ENCODE measurements at regions not wholly inside any gene's neighbourhood (a gene's known extent, or its start where the extent isn't known, plus 50 kb on each side); places are given as distances from the start of the nearest gene placed in this dataset.

- no peak for TF ChIP-seq PAX5 (IDR thresholded peaks at IDR 0.05; ENCODE audit: insufficient read depth, low read length, severe bottlenecking)
- no peak for TF ChIP-seq POLR2AphosphoS5 (IDR thresholded peaks at IDR 0.05; ENCODE audit: low read depth, low read length)
- TF ChIP-seq POLR2A (IDR thresholded peaks at IDR 0.05; ENCODE audit: low read depth, low read length), result no peak
- no peak for TF ChIP-seq TAF1 (IDR thresholded peaks at IDR 0.05; ENCODE audit: low read depth, low read length)
- no peak for TF ChIP-seq SPI1 (IDR thresholded peaks at IDR 0.05; ENCODE audit: low read depth, low read length)
- no peak for TF ChIP-seq POU2F2 (IDR thresholded peaks at IDR 0.05; ENCODE audit: low read depth, low read length)
- no peak for DNase-seq (ENCODE audit: insufficient read length, low spot score)
- no peak for FAIRE-seq
Measured at GRCh38 chr17:73791631-73792030, 147.4 kb upstream of the SDK2 start.

GRCh38 chr17:73792994-73793393, 148.7 kb upstream of the SDK2 start:
- TF ChIP-seq POLR2A (IDR thresholded peaks at IDR 0.05; ENCODE audit: low read depth, low read length) (no peak), POLR2AphosphoS5 (IDR thresholded peaks at IDR 0.05; ENCODE audit: low read depth, low read length) (no peak), SPI1 (IDR thresholded peaks at IDR 0.05; ENCODE audit: low read depth, low read length) (no peak), PAX5 (IDR thresholded peaks at IDR 0.05; ENCODE audit: insufficient read depth, low read length, severe bottlenecking) (no peak), TAF1 (IDR thresholded peaks at IDR 0.05; ENCODE audit: low read depth, low read length) (no peak), POU2F2 (IDR thresholded peaks at IDR 0.05; ENCODE audit: low read depth, low read length) (no peak)
- FAIRE-seq, result no peak
- DNase-seq (ENCODE audit: insufficient read length, low spot score), result no peak

- DNase-seq (ENCODE audit: insufficient read length, low spot score), result no peak
- FAIRE-seq, result no peak
- TF ChIP-seq POU2F2 (IDR thresholded peaks at IDR 0.05; ENCODE audit: low read depth, low read length) (no peak), PAX5 (IDR thresholded peaks at IDR 0.05; ENCODE audit: insufficient read depth, low read length, severe bottlenecking) (no peak), POLR2AphosphoS5 (IDR thresholded peaks at IDR 0.05; ENCODE audit: low read depth, low read length) (no peak), TAF1 (IDR thresholded peaks at IDR 0.05; ENCODE audit: low read depth, low read length) (no peak), POLR2A (IDR thresholded peaks at IDR 0.05; ENCODE audit: low read depth, low read length) (no peak), SPI1 (IDR thresholded peaks at IDR 0.05; ENCODE audit: low read depth, low read length) (no peak)
Measured at GRCh38 chr17:73794336-73794735, 150.1 kb upstream of the SDK2 start.

- no peak for FAIRE-seq
- TF ChIP-seq POU2F2 (IDR thresholded peaks at IDR 0.05; ENCODE audit: low read depth, low read length), result no peak
- TF ChIP-seq TAF1 (IDR thresholded peaks at IDR 0.05; ENCODE audit: low read depth, low read length), result no peak
- no peak for TF ChIP-seq SPI1 (IDR thresholded peaks at IDR 0.05; ENCODE audit: low read depth, low read length)
- no peak for TF ChIP-seq PAX5 (IDR thresholded peaks at IDR 0.05; ENCODE audit: insufficient read depth, low read length, severe bottlenecking)
- no peak for TF ChIP-seq POLR2A (IDR thresholded peaks at IDR 0.05; ENCODE audit: low read depth, low read length)
- no peak for TF ChIP-seq POLR2AphosphoS5 (IDR thresholded peaks at IDR 0.05; ENCODE audit: low read depth, low read length)
- no peak for DNase-seq (ENCODE audit: insufficient read length, low spot score)
Measured at GRCh38 chr17:73795730-73796129, 151.5 kb upstream of the SDK2 start.

- DNase-seq (ENCODE audit: insufficient read length, low spot score) (no peak), FAIRE-seq (no peak)
- TF ChIP-seq POU2F2 (IDR thresholded peaks at IDR 0.05; ENCODE audit: low read depth, low read length), result no peak
- no peak for TF ChIP-seq POLR2AphosphoS5 (IDR thresholded peaks at IDR 0.05; ENCODE audit: low read depth, low read length)
- TF ChIP-seq PAX5 (IDR thresholded peaks at IDR 0.05; ENCODE audit: insufficient read depth, low read length, severe bottlenecking), result no peak
- TF ChIP-seq TAF1 (IDR thresholded peaks at IDR 0.05; ENCODE audit: low read depth, low read length), result no peak
- TF ChIP-seq POLR2A (IDR thresholded peaks at IDR 0.05; ENCODE audit: low read depth, low read length), result no peak
- no peak for TF ChIP-seq SPI1 (IDR thresholded peaks at IDR 0.05; ENCODE audit: low read depth, low read length)
Measured at GRCh38 chr17:73797594-73798110, 153.4 kb upstream of the SDK2 start.

GRCh38 chr17:73798111-73798748, 154.0 kb upstream of the SDK2 start:
- TF ChIP-seq POU2F2 (IDR thresholded peaks at IDR 0.05; ENCODE audit: low read depth, low read length) (no peak), POLR2AphosphoS5 (IDR thresholded peaks at IDR 0.05; ENCODE audit: low read depth, low read length) (no peak), PAX5 (IDR thresholded peaks at IDR 0.05; ENCODE audit: insufficient read depth, low read length, severe bottlenecking) (no peak), TAF1 (IDR thresholded peaks at IDR 0.05; ENCODE audit: low read depth, low read length) (no peak), POLR2A (IDR thresholded peaks at IDR 0.05; ENCODE audit: low read depth, low read length) (no peak), SPI1 (IDR thresholded peaks at IDR 0.05; ENCODE audit: low read depth, low read length) (no peak)
- DNase-seq (ENCODE audit: insufficient read length, low spot score) (no peak), FAIRE-seq (no peak)

- TF ChIP-seq SPI1 (IDR thresholded peaks at IDR 0.05; ENCODE audit: low read depth, low read length) (no peak), POLR2AphosphoS5 (IDR thresholded peaks at IDR 0.05; ENCODE audit: low read depth, low read length) (no peak), PAX5 (IDR thresholded peaks at IDR 0.05; ENCODE audit: insufficient read depth, low read length, severe bottlenecking) (no peak), POU2F2 (IDR thresholded peaks at IDR 0.05; ENCODE audit: low read depth, low read length) (no peak), POLR2A (IDR thresholded peaks at IDR 0.05; ENCODE audit: low read depth, low read length) (no peak), TAF1 (IDR thresholded peaks at IDR 0.05; ENCODE audit: low read depth, low read length) (no peak)
- no peak for FAIRE-seq
- DNase-seq (ENCODE audit: insufficient read length, low spot score), result no peak
Measured at GRCh38 chr17:73799096-73799495, 154.9 kb upstream of the SDK2 start.

GRCh38 chr17:73799781-73800627, 155.8 kb upstream of the SDK2 start:
- FAIRE-seq (no peak), DNase-seq (ENCODE audit: insufficient read length, low spot score) (no peak)
- no peak for TF ChIP-seq POU2F2 (IDR thresholded peaks at IDR 0.05; ENCODE audit: low read depth, low read length)
- no peak for TF ChIP-seq TAF1 (IDR thresholded peaks at IDR 0.05; ENCODE audit: low read depth, low read length)
- no peak for TF ChIP-seq POLR2A (IDR thresholded peaks at IDR 0.05; ENCODE audit: low read depth, low read length)
- TF ChIP-seq POLR2AphosphoS5 (IDR thresholded peaks at IDR 0.05; ENCODE audit: low read depth, low read length), result no peak
- TF ChIP-seq SPI1 (IDR thresholded peaks at IDR 0.05; ENCODE audit: low read depth, low read length), result no peak
- no peak for TF ChIP-seq PAX5 (IDR thresholded peaks at IDR 0.05; ENCODE audit: insufficient read depth, low read length, severe bottlenecking)

GRCh38 chr17:73800893-73801292, 156.6 kb upstream of the SDK2 start:
- no peak for DNase-seq (ENCODE audit: insufficient read length, low spot score)
- FAIRE-seq, result no peak
- TF ChIP-seq SPI1 (IDR thresholded peaks at IDR 0.05; ENCODE audit: low read depth, low read length), result no peak
- no peak for TF ChIP-seq POU2F2 (IDR thresholded peaks at IDR 0.05; ENCODE audit: low read depth, low read length)
- TF ChIP-seq PAX5 (IDR thresholded peaks at IDR 0.05; ENCODE audit: insufficient read depth, low read length, severe bottlenecking), result no peak
- no peak for TF ChIP-seq POLR2A (IDR thresholded peaks at IDR 0.05; ENCODE audit: low read depth, low read length)
- TF ChIP-seq POLR2AphosphoS5 (IDR thresholded peaks at IDR 0.05; ENCODE audit: low read depth, low read length), result no peak
- TF ChIP-seq TAF1 (IDR thresholded peaks at IDR 0.05; ENCODE audit: low read depth, low read length), result no peak

Measured in GM12891 (cell line).